ENCODE measurements at regions not wholly inside any gene's neighbourhood (a gene's known extent, or its start where the extent isn't known, plus 50 kb on each side); places are given as distances from the start of the nearest gene placed in this dataset.

DNA sequence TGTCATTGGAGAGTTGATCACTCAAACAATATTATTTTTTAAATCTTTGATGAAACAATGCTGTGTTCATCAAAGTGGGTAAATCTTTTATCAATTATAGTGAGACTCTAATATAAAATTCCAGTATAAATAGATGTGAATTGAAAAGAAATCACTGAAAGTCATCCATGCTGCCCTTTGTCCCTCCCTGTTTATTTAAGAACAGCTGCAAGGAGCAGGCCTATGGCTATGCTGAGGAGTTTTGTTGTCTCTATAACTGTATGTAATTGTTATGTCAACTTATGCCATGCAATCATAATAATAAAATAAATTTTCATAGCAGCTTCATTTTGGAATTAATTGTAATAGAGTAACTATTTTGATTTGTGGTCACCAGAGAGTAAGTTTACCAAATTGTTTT lies 1272.4 kb upstream of the ADGRL4 start:
- no peak for DNase-seq (ENCODE audit: low read depth, low spot score)
- H3K27ac ChIP-seq (ENCODE audit: low read length), result no peak overlapping the region
- in situ Hi-C loops (cut with HindIII; ENCODE audit: low pct_unique_long_range_greater_than_20kb, low sequenced_read_pairs), result no loop called here
- H3K4me1 ChIP-seq (ENCODE audit: control insufficient read depth, insufficient read depth, low read length), result no peaks in the 10 kb centered on the region
- POLR2A ChIA-PET, result no interaction called here
- ATAC-seq, result no peak
- no peak overlapping the region for H3K4me3 ChIP-seq (ENCODE audit: low read depth in 2 of 2, low read length in 2 of 2)
- intact Hi-C loops (cut with micrococcal nuclease; ENCODE audit: unreplicated experiment), result no loop called here
- no peaks in the 10 kb centered on the region for H3K27me3 ChIP-seq (ENCODE audit: control insufficient read depth, insufficient read depth, low read length)
- no peaks in the 10 kb centered on the region for H3K9me3 ChIP-seq (ENCODE audit: control insufficient read depth, insufficient read depth, low read depth, low read length)
- no TSS peak for BruUV-seq (replicated peaks)
- CTCF ChIA-PET, result no interaction called here
- no peak for TF ChIP-seq POLR2AphosphoS5 (IDR thresholded peaks at IDR 0.05; ENCODE audit: low read depth, low read length)
- TF ChIP-seq TCF7L2 (IDR thresholded peaks at IDR 0.05; ENCODE audit: low read depth, low read length), result no peak
- TF ChIP-seq SIN3A (IDR thresholded peaks at IDR 0.05; ENCODE audit: borderline replicate concordance, insufficient read depth, low read depth, low read length), result no peak
- TF ChIP-seq, protein P1, sequence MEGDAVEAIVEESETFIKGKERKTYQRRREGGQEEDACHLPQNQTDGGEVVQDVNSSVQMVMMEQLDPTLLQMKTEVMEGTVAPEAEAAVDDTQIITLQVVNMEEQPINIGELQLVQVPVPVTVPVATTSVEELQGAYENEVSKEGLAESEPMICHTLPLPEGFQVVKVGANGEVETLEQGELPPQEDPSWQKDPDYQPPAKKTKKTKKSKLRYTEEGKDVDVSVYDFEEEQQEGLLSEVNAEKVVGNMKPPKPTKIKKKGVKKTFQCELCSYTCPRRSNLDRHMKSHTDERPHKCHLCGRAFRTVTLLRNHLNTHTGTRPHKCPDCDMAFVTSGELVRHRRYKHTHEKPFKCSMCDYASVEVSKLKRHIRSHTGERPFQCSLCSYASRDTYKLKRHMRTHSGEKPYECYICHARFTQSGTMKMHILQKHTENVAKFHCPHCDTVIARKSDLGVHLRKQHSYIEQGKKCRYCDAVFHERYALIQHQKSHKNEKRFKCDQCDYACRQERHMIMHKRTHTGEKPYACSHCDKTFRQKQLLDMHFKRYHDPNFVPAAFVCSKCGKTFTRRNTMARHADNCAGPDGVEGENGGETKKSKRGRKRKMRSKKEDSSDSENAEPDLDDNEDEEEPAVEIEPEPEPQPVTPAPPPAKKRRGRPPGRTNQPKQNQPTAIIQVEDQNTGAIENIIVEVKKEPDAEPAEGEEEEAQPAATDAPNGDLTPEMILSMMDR (IDR thresholded peaks at IDR 0.05), result no peak
- TF ChIP-seq, protein P2, sequence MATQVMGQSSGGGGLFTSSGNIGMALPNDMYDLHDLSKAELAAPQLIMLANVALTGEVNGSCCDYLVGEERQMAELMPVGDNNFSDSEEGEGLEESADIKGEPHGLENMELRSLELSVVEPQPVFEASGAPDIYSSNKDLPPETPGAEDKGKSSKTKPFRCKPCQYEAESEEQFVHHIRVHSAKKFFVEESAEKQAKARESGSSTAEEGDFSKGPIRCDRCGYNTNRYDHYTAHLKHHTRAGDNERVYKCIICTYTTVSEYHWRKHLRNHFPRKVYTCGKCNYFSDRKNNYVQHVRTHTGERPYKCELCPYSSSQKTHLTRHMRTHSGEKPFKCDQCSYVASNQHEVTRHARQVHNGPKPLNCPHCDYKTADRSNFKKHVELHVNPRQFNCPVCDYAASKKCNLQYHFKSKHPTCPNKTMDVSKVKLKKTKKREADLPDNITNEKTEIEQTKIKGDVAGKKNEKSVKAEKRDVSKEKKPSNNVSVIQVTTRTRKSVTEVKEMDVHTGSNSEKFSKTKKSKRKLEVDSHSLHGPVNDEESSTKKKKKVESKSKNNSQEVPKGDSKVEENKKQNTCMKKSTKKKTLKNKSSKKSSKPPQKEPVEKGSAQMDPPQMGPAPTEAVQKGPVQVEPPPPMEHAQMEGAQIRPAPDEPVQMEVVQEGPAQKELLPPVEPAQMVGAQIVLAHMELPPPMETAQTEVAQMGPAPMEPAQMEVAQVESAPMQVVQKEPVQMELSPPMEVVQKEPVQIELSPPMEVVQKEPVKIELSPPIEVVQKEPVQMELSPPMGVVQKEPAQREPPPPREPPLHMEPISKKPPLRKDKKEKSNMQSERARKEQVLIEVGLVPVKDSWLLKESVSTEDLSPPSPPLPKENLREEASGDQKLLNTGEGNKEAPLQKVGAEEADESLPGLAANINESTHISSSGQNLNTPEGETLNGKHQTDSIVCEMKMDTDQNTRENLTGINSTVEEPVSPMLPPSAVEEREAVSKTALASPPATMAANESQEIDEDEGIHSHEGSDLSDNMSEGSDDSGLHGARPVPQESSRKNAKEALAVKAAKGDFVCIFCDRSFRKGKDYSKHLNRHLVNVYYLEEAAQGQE (IDR thresholded peaks at IDR 0.05; ENCODE audit: insufficient read depth in 1 of 2, low read depth in 2 of 2, low read length in 1 of 2), result no peak
- no peaks in the 10 kb centered on the region for H3K36me3 ChIP-seq (ENCODE audit: control insufficient read depth, insufficient read depth, low read length)

DNA sequence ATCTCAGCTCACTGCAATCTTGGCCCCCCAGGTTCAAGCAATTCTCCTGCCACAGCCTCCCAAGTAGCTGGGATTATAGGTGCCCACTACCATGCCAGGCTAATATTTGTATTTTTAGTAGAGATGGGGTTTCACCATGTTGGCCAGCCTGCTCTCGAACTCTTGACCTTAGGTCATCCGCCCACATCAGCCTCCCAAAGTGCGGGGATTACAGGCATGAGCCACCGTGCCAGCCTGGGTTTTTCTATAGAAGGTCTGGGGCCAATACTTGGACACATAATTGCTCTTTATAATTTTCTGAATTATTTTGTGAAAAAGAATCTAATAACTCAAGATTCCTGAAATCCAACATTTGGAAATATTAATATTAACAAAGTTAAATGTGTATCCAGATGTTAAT lies 1267.7 kb upstream of the ADGRL4 start:
- H3K27ac ChIP-seq (ENCODE audit: low read length), result no peak overlapping the region
- no peak overlapping the region for H3K4me3 ChIP-seq (ENCODE audit: low read depth in 2 of 2, low read length in 2 of 2)
- BruUV-seq (replicated peaks), result no TSS peak
- no peak for DNase-seq (ENCODE audit: low read depth, low spot score)
- CTCF ChIA-PET, result no interaction called here
- no peak for TF ChIP-seq TCF7L2 (IDR thresholded peaks at IDR 0.05; ENCODE audit: low read depth, low read length)
- no peak for TF ChIP-seq POLR2AphosphoS5 (IDR thresholded peaks at IDR 0.05; ENCODE audit: low read depth, low read length)
- TF ChIP-seq, protein P2 (IDR thresholded peaks at IDR 0.05; ENCODE audit: insufficient read depth in 1 of 2, low read depth in 2 of 2, low read length in 1 of 2), result no peak
- TF ChIP-seq SIN3A (IDR thresholded peaks at IDR 0.05; ENCODE audit: borderline replicate concordance, insufficient read depth, low read depth, low read length), result no peak
- TF ChIP-seq, protein P1 (IDR thresholded peaks at IDR 0.05), result no peak
- H3K27me3 ChIP-seq (ENCODE audit: control insufficient read depth, insufficient read depth, low read length), result no peaks in the 10 kb centered on the region
- no peaks in the 10 kb centered on the region for H3K9me3 ChIP-seq (ENCODE audit: control insufficient read depth, insufficient read depth, low read depth, low read length)
- intact Hi-C loops (cut with micrococcal nuclease; ENCODE audit: unreplicated experiment), result no loop called here
- no peaks in the 10 kb centered on the region for H3K4me1 ChIP-seq (ENCODE audit: control insufficient read depth, insufficient read depth, low read length)
- ATAC-seq, result no peak
- POLR2A ChIA-PET, result interaction anchor here (0.7 kb wide), 1 partner anchor 1135 kb away, joined by 7 read pairs; no protein-coding TSS in a partner anchor
- in situ Hi-C loops (cut with HindIII; ENCODE audit: low pct_unique_long_range_greater_than_20kb, low sequenced_read_pairs), result no loop called here
- H3K36me3 ChIP-seq (ENCODE audit: control insufficient read depth, insufficient read depth, low read length), result no peaks in the 10 kb centered on the region

All from Panc1 (cell line).